ENCODE measurements at regions not wholly inside any gene's neighbourhood (a gene's known extent, or its start where the extent isn't known, plus 50 kb on each side); places are given as distances from the start of the nearest gene placed in this dataset.
A peak's percentile ranks its signal among the peaks of the same experiment; 100 is the strongest.

- DNase-seq (ENCODE audit: low read depth), result peak; percentile 15
- H3K4me3 ChIP-seq (ENCODE audit: low read depth, low read length), result no peak overlapping the region
- TF ChIP-seq, protein P1, sequence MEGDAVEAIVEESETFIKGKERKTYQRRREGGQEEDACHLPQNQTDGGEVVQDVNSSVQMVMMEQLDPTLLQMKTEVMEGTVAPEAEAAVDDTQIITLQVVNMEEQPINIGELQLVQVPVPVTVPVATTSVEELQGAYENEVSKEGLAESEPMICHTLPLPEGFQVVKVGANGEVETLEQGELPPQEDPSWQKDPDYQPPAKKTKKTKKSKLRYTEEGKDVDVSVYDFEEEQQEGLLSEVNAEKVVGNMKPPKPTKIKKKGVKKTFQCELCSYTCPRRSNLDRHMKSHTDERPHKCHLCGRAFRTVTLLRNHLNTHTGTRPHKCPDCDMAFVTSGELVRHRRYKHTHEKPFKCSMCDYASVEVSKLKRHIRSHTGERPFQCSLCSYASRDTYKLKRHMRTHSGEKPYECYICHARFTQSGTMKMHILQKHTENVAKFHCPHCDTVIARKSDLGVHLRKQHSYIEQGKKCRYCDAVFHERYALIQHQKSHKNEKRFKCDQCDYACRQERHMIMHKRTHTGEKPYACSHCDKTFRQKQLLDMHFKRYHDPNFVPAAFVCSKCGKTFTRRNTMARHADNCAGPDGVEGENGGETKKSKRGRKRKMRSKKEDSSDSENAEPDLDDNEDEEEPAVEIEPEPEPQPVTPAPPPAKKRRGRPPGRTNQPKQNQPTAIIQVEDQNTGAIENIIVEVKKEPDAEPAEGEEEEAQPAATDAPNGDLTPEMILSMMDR (IDR thresholded peaks at IDR 0.05; ENCODE audit: control insufficient read depth, extremely low read depth, insufficient read depth), result no peak
Measured at GRCh38 chrX:23114241-23114640, 114.5 kb downstream of the DDX53 start.

GRCh38 chrX:23115651-23116050 is 115.9 kb downstream of the DDX53 start:
- no peak for DNase-seq (ENCODE audit: low read depth)
- H3K4me3 ChIP-seq (ENCODE audit: low read depth, low read length), result no peak overlapping the region
- TF ChIP-seq, protein P1 (IDR thresholded peaks at IDR 0.05; ENCODE audit: control insufficient read depth, extremely low read depth, insufficient read depth), result no peak

DNA sequence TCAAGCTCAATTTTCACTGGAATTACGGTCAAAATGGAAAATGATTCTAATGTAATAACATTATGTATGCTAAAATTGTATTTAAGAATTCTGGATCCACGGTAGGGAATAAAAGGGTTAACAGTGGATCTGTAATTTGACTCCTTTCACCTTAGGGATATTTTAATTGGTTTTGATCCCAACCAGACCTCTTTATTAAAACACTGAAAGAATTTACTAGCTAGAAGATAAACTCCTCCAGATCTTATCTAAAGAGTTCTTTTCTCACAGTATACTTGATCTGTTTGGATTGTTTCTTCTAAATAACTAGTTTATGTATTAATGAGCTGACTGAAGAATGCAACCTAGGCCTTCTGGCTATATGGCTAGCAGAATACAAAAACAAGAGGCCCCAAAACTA is 118.4 kb downstream of the DDX53 start:
- peak; percentile 39 for DNase-seq (ENCODE audit: low read depth)
- H3K4me3 ChIP-seq (ENCODE audit: low read depth, low read length), result no peak overlapping the region
- TF ChIP-seq, protein P1 (IDR thresholded peaks at IDR 0.05; ENCODE audit: control insufficient read depth, extremely low read depth, insufficient read depth), result no peak

DNA sequence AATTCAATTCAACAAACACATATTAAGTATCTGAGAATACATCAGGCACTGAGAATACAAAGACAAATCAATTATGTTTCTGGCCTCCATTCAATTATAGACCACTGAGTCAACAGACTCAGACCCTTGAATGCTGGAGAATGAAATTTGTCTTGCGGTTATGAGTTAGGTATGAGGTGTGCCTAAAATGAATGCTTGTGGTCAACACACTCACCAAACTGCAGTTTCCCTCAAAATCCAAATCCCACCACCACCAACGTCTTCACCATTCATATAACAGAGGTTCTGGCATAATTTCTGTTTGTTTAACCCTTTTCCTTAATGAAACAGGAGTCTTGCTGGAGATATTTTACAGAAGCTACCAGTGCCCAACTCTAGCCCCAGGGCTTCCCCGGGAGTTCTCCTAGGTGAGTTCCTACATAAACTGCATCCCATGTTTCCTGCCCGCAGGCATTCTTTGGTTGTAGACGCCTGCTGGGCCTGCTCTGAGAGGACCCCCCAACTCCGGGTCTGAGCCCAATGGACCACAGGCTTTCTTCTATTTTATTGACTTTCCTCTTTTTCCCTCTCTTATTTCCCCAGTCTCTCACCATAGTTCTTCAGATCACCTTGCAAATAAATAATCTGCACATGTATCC is 119.2 kb downstream of the DDX53 start:
- TF ChIP-seq, protein P1 (IDR thresholded peaks at IDR 0.05; ENCODE audit: control insufficient read depth, extremely low read depth, insufficient read depth), result no peak
- H3K4me3 ChIP-seq (ENCODE audit: low read depth, low read length), result no peak overlapping the region
- DNase-seq (ENCODE audit: low read depth), result no peak

- TF ChIP-seq, protein P1 (IDR thresholded peaks at IDR 0.05; ENCODE audit: control insufficient read depth, extremely low read depth, insufficient read depth), result no peak
- DNase-seq (ENCODE audit: low read depth), result no peak
- no peak overlapping the region for H3K4me3 ChIP-seq (ENCODE audit: low read depth, low read length)
Measured at GRCh38 chrX:23127586-23127985, 127.8 kb downstream of the DDX53 start.

GRCh38 chrX:23133551-23133950 is 133.8 kb downstream of the DDX53 start:
- TF ChIP-seq, protein P1 (IDR thresholded peaks at IDR 0.05; ENCODE audit: control insufficient read depth, extremely low read depth, insufficient read depth), result no peak
- no peak overlapping the region for H3K4me3 ChIP-seq (ENCODE audit: low read depth, low read length)
- DNase-seq (ENCODE audit: low read depth), result no peak

- DNase-seq (ENCODE audit: low read depth), result no peak
- H3K4me3 ChIP-seq (ENCODE audit: low read depth, low read length), result no peak overlapping the region
- TF ChIP-seq, protein P1 (IDR thresholded peaks at IDR 0.05; ENCODE audit: control insufficient read depth, extremely low read depth, insufficient read depth), result no peak
Measured at GRCh38 chrX:23134136-23134535, 134.4 kb downstream of the DDX53 start.
